Fibroblast of skin of right quadriceps (primary cell): ENCODE measurements at regions not wholly inside any gene's neighbourhood (a gene's known extent, or its start where the extent isn't known, plus 50 kb on each side); places are given as distances from the start of the nearest gene placed in this dataset.

Experiments
- DNase-seq: peaks from one replicate; pipeline ENCODE4 v3.0.0-alpha.2; 2013

- DNase-seq = no peak
These were observed 54.4 kb upstream of the C1orf174 start for GRCh38 chr1:3954170-3955169.

GRCh38 chr1:3955196-3955772 is 55.2 kb upstream of the C1orf174 start:
- no peak for DNase-seq

GRCh38 chr1:3956527-3957170 is 56.6 kb upstream of the C1orf174 start:
- DNase-seq = no peak

GRCh38 chr1:3959361-3959760 is 59.3 kb upstream of the C1orf174 start:
- DNase-seq = no peak

- no peak for DNase-seq
These were observed 63.5 kb upstream of the C1orf174 start for GRCh38 chr1:3963554-3963953.

- DNase-seq = no peak
These were observed 65.6 kb upstream of the C1orf174 start for GRCh38 chr1:3965693-3966092.

GRCh38 chr1:3968851-3969250 is 68.8 kb upstream of the C1orf174 start:
- no peak for DNase-seq

- no peak for DNase-seq
These were observed 71.9 kb upstream of the C1orf174 start for GRCh38 chr1:3971981-3972380.

- DNase-seq = no peak
These were observed 76.0 kb upstream of the C1orf174 start for GRCh38 chr1:3975903-3976630.

- DNase-seq = no peak
These were observed 76.7 kb upstream of the C1orf174 start for GRCh38 chr1:3976821-3977220.

- no peak for DNase-seq
These were observed 78.3 kb upstream of the C1orf174 start for GRCh38 chr1:3978196-3978989.

GRCh38 chr1:3978990-3979325 is 78.9 kb upstream of the C1orf174 start:
- no peak for DNase-seq

- no peak for DNase-seq
These were observed 81.2 kb upstream of the C1orf174 start for GRCh38 chr1:3981261-3981660.

- DNase-seq = no peak
These were observed 81.9 kb upstream of the C1orf174 start for GRCh38 chr1:3981746-3982505.

GRCh38 chr1:3983181-3983580 is 83.1 kb upstream of the C1orf174 start:
- DNase-seq = no peak

GRCh38 chr1:3984586-3984985 is 84.5 kb upstream of the C1orf174 start:
- no peak for DNase-seq

GRCh38 chr1:3986686-3987218 is 86.7 kb upstream of the C1orf174 start:
- DNase-seq = no peak

GRCh38 chr1:3987669-3988235 is 87.7 kb upstream of the C1orf174 start:
- DNase-seq = no peak

- DNase-seq = no peak
These were observed 88.4 kb upstream of the C1orf174 start for GRCh38 chr1:3988431-3988830.

- DNase-seq = no peak
These were observed 89.4 kb upstream of the C1orf174 start for GRCh38 chr1:3989465-3989864.

- DNase-seq = peak; percentile 1
These were observed 92.1 kb upstream of the C1orf174 start for GRCh38 chr1:3992103-3992556.
